Hepatocyte (in vitro differentiated cells): ENCODE measurements at regions not wholly inside any gene's neighbourhood (a gene's known extent, or its start where the extent isn't known, plus 50 kb on each side); places are given as distances from the start of the nearest gene placed in this dataset.

Experiments
- CTCF ChIP-seq: fragments of 200-600 bp; sonication (generic); IDR thresholded peaks from 2 replicates; pipeline ENCODE4 v1.5.1; 2016; ENCODE audit warnings: antibody characterized with exemption, mild to moderate bottlenecking; ENCODE audit not compliant: poor library complexity
- EZH2 ChIP-seq: fragments of 200-600 bp; sonication (generic); IDR thresholded peaks from 2 replicates; pipeline ENCODE4 v1.6.1; 2016; ENCODE audit warnings: antibody characterized with exemption, mild to moderate bottlenecking, borderline replicate concordance

- no peak for TF ChIP-seq CTCF
- TF ChIP-seq EZH2 = no peak
Observed at GRCh38 chr21:16663436-16663835, 849.4 kb upstream of the CXADR start.
